ENCODE measurements at regions not wholly inside any gene's neighbourhood (a gene's known extent, or its start where the extent isn't known, plus 50 kb on each side); places are given as distances from the start of the nearest gene placed in this dataset.

DNA sequence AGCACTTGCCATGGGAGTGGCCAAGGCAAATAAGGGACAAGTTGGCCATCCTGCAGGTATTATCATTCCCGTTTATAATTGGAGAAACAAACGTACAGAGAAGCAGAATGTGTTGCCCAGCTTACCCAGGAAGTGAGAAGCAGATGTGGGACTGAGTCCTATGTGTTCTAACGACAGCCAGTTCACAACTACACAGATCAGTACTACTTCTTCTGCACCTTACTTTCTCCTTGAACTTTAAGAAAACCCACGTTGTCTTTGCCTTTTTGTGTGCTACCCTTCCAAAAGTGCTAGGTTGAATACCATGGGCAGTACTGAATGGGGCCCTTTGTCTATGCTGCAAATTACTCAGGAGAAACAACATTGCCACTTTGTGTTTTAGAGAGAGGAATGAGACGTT is 62.8 kb upstream of the BLID start:
- no peak for TF ChIP-seq POLR2A (IDR thresholded peaks at IDR 0.05)
- TF ChIP-seq, protein P1, sequence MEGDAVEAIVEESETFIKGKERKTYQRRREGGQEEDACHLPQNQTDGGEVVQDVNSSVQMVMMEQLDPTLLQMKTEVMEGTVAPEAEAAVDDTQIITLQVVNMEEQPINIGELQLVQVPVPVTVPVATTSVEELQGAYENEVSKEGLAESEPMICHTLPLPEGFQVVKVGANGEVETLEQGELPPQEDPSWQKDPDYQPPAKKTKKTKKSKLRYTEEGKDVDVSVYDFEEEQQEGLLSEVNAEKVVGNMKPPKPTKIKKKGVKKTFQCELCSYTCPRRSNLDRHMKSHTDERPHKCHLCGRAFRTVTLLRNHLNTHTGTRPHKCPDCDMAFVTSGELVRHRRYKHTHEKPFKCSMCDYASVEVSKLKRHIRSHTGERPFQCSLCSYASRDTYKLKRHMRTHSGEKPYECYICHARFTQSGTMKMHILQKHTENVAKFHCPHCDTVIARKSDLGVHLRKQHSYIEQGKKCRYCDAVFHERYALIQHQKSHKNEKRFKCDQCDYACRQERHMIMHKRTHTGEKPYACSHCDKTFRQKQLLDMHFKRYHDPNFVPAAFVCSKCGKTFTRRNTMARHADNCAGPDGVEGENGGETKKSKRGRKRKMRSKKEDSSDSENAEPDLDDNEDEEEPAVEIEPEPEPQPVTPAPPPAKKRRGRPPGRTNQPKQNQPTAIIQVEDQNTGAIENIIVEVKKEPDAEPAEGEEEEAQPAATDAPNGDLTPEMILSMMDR (IDR thresholded peaks at IDR 0.05): no peak
